IPS-18c (cell line): ENCODE measurements at regions not wholly inside any gene's neighbourhood (a gene's known extent, or its start where the extent isn't known, plus 50 kb on each side); places are given as distances from the start of the nearest gene placed in this dataset.

Source experiments
- H3K4me3 ChIP-seq: 2 replicates; pipeline ENCODE4 v1.7.0; 2013; ENCODE audit warnings: low read depth, mild to moderate bottlenecking, low read length, moderate library complexity; ENCODE audit not compliant: insufficient read depth
- H3K9me3 ChIP-seq: one replicate; pipeline ENCODE4 v1.6.1; 2013; ENCODE audit warnings: mild to moderate bottlenecking, low read length, moderate library complexity; ENCODE audit not compliant: control insufficient read depth, insufficient read depth

GRCh38 chr11:131198161-131199014 lies 172.0 kb upstream of the NTM start:
- Histone ChIP-seq H3K9me3 (no peaks in the 10 kb centered on the region), H3K4me3 (no peak overlapping the region)

GRCh38 chr11:131199015-131199280 lies 171.5 kb upstream of the NTM start:
- H3K9me3 ChIP-seq, result no peaks in the 10 kb centered on the region

DNA sequence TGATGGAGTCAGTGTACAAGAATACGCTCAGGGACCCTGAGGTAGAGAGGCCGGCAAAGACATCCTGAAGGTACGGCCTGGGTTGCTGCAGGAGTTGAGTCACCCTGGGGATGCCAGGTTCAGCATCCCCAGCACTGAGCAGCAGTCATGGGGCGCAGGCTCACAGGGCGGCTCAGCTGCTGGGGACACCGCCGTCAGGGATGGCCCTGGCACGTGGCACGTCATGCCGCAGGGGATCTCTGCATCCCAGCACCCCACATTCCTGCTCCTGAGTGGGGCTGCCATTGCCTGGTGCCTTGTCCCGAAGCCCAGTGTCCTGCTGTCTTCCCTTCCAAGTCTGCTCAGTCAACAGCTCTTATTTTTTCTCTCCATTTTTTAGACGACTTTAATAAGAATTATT lies 168.7 kb upstream of the NTM start:
- Histone ChIP-seq H3K4me3 (no peak overlapping the region), H3K9me3 (no peaks in the 10 kb centered on the region)

More at GRCh38 chr11:131199015-131199280, 171.5 kb upstream of the NTM start:
- no peak overlapping the region for H3K4me3 ChIP-seq

GRCh38 chr11:131203040-131203439 lies 167.4 kb upstream of the NTM start:
- Histone ChIP-seq H3K4me3 (no peak overlapping the region), H3K9me3 (no peaks in the 10 kb centered on the region)

DNA sequence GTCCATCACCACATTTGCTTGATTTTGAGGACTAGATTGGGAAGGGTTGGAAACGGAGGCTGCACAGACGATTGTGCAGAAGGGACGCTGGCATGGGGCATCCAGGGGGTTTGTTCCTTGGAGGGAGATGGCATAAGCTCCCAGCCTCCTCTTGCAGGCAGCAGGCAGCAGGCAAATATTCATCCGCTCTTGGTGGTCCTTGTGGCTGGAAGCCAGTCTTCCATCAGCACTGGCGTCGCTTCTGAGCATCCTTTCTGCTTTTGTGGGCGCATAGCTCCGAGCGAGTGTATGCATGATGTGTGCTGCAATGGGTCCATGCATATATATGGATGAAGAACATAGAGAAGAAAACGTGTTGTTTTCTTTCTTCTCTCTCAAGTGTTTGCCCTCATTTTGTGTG lies 166.1 kb upstream of the NTM start:
- H3K9me3 ChIP-seq, result no peaks in the 10 kb centered on the region
- no peak overlapping the region for H3K4me3 ChIP-seq

DNA sequence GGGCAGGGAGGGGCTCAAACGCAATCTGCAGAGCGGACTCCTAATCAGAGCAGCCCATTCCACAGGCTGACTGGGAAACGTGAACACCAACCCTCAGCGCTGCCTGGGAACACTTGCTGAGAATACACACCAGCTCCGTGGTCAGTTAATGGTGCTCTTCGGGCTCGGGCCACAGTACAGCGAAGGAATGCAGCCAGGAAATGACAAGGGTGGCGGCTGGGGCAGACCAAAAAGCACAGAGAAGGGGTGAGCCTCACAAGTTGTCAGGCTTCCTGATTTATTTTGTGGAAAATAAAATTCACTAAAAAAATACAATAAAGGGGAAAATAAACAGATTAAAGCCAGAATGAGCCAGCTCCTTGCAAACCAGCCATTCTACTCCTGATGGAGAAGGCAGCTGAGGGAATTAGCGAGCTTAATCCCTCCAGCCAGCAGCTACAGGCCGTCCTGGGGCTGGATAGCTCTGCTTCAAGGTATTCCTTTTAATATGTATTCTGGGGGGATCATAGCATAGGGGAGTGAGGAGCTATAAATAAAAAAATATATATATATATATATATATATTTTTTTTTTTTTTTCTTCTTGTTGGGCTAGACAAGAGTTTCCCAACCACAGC lies 165.5 kb upstream of the NTM start:
- H3K4me3 ChIP-seq, result no peak overlapping the region
- H3K9me3 ChIP-seq, result no peaks in the 10 kb centered on the region

DNA sequence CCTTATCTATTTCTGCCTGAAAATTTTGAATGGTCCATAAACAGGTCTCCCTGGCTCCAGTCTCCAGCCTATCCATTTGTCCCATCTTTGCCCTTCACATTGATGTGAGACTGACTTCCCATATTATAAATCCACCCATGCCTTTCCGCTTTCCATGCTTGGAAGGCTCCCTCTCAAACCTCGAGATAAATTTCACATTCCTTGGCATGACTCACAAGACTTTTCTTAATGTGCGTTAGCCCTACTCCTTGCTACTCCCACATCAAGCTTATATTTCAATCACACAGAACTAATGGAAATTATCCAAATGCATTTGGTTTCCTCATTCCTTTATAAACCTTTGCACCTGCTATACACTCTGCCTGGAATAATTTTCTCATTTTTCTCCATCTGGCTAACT lies 163.7 kb upstream of the NTM start:
- no peaks in the 10 kb centered on the region for H3K9me3 ChIP-seq
- no peak overlapping the region for H3K4me3 ChIP-seq

DNA sequence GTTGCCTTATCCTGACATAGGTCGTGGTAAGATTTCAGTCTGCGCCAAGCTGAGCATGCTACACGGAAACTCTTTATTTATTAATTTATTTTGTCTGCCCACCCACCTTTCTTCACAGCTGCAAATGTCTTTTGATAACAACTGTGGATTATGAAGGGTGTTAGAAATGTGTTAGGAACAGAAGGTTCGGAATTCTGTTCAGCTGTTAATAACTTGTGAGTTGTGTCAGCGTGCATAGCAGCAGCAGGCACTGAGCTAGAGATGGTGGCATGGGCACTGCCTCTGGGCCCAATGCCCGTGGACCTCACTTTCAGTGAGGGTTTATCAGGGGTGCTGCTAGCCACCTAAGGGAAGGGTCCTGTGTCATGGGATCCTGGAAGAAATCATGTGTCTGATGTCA lies 162.5 kb upstream of the NTM start:
- no peaks in the 10 kb centered on the region for H3K9me3 ChIP-seq
- H3K4me3 ChIP-seq, result no peak overlapping the region

GRCh38 chr11:131217313-131218310 lies 152.8 kb upstream of the NTM start:
- H3K4me3 ChIP-seq, result no peak overlapping the region
- H3K9me3 ChIP-seq, result no peaks in the 10 kb centered on the region

DNA sequence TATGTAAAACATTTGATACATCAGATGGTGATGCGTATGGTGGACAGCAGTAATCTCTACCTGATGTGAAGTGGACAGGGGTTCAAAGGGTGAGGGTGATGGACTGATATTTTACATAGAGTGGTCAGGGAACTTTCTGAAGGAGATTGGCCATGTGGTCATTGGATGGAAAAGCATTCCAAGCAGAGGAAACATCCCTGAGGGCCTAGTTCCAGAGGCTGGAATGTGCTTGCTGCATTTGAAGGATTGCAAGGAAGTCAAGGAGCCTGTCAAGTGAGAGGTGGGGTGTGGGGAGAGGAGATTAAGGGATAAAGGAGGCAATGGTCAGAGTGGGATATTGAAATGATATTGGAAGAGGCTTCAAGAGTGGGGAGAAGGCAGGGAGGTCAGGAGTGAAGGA lies 151.9 kb upstream of the NTM start:
- no peak overlapping the region for H3K4me3 ChIP-seq
- H3K9me3 ChIP-seq, result no peaks in the 10 kb centered on the region

- Histone ChIP-seq H3K4me3 (no peak overlapping the region), H3K9me3 (no peaks in the 10 kb centered on the region)
Measured at GRCh38 chr11:131219646-131220045, 150.8 kb upstream of the NTM start.

- Histone ChIP-seq H3K9me3 (no peaks in the 10 kb centered on the region), H3K4me3 (no peak overlapping the region)
Measured at GRCh38 chr11:131223198-131223991, 147.0 kb upstream of the NTM start.

DNA sequence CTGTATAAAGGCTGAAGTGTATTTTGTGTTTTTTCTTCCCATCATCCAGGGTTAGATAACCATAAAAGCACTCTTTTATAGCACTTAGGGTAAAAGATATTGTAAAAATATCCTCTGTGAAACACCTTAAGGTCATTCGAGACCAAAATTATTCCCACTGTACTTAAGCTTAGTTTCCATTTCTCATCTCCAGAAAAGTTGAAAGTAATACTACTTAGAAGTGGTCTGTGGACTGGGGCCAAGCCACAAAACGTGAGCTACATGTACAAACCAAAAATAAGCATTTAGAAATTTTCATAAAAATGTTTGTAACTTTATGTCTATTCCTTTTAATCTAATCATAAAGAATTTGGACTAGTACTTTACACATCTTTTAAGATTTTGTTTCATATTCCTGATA lies 142.0 kb upstream of the NTM start:
- no peak overlapping the region for H3K4me3 ChIP-seq
- H3K9me3 ChIP-seq, result no peaks in the 10 kb centered on the region

DNA sequence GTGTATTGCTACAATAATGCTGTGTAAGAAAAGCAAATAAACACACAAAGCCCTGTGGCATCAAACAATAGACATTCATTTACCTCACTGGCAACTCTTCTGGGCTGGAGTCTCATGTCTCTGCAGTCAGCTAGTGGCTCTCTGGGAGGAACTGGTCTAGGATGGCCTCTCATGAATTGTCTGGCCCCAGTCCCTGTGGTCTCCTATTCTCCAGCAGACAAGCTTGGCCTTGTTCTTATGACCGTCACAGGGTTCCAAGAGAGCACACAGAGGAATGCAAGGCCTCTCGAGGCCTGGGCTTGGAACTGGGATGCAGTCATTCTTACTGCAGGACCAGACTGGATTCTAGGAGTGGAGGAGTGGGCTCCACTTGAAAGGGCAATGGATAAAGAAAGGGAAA lies 141.2 kb upstream of the NTM start:
- Histone ChIP-seq H3K9me3 (no peaks in the 10 kb centered on the region), H3K4me3 (no peak overlapping the region)

DNA sequence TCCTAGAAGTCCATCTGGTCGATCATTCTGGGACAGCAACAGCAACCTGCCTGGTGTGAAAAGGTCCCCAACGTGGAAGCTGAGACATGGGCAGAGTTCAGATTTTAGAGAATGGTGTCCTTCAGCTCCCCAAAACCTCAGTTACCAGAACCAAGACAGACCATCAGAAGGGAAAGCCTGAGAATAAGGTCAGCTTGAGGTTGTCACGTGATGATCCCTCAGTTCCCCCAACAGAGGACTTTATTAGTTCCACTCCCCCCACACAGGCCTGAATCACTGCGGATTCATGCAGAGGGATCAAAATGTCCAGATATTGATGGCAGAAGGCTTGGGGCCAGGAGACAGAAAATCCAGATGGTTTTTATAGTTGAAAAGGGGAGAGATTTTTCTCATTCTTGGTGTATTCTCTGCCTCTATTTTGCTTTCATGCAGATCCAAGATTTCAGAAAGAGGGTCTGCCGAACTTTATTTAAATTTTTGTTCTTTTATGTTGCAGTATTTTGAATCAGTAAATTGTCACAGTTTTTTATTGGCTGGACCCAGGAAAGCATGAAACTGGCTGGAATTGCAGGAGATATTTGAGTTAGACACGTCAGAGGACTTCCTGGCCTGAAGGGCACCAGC lies 139.0 kb upstream of the NTM start:
- no peak overlapping the region for H3K4me3 ChIP-seq

GRCh38 chr11:131232261-131232660 lies 138.2 kb upstream of the NTM start:
- no peaks in the 10 kb centered on the region for H3K9me3 ChIP-seq
- no peak overlapping the region for H3K4me3 ChIP-seq

More for the DNA sequence above, 139.0 kb upstream of the NTM start:
- no peaks in the 10 kb centered on the region for H3K9me3 ChIP-seq

DNA sequence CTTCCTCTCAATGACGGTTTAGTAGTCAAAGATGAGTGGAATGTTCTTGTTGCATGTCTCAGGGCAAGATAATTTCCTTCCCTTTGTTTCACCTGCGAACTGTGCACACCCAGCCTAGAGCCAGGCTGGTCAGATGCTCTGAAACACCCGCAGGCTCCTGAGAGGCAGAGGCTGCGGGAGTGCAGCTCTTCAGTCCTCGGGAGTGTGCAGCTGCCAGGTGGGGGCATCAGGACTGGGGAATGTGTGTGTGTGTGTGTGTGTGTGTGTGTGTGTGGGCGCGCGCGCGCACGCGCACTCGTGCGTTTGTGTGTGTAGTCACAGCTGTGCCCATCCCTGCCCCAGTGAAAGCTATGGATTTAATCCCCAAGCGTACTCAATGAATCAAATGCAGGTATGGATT lies 136.2 kb upstream of the NTM start:
- H3K4me3 ChIP-seq, result no peak overlapping the region
- no peaks in the 10 kb centered on the region for H3K9me3 ChIP-seq
